Ishikawa (cell line): ENCODE measurements at regions not wholly inside any gene's neighbourhood (a gene's known extent, or its start where the extent isn't known, plus 50 kb on each side); places are given as distances from the start of the nearest gene placed in this dataset.

Experiments
- EP300 ChIP-seq: IDR thresholded peaks from 2 replicates; pipeline ENCODE4 v1.6.1; 2012; ENCODE audit warnings: borderline replicate concordance
- MAX ChIP-seq: IDR thresholded peaks from 2 replicates; pipeline ENCODE4 v1.6.1; 2012
- REST ChIP-seq: IDR thresholded peaks from 2 replicates; pipeline ENCODE4 v1.6.1; 2012; ENCODE audit warnings: low read depth, mild to moderate bottlenecking
- TEAD4 ChIP-seq: IDR thresholded peaks from 2 replicates; pipeline ENCODE4 v1.6.1; 2012
- USF1 ChIP-seq: IDR thresholded peaks from 2 replicates; pipeline ENCODE4 v1.6.1; 2012
- YY1 ChIP-seq: IDR thresholded peaks from 2 replicates; pipeline ENCODE4 v1.6.1; 2012; ENCODE audit warnings: low read depth

- TF ChIP-seq USF1 (no peak), EP300 (no peak), YY1 (no peak), REST (no peak), TEAD4 (no peak), MAX (no peak)
These were observed 100.6 kb upstream of the RAB4A start for GRCh38 chr1:229170274-229170673.
